Mucosa of stomach (tissue), 1 donor: ENCODE measurements at regions not wholly inside any gene's neighbourhood (a gene's known extent, or its start where the extent isn't known, plus 50 kb on each side); places are given as distances from the start of the nearest gene placed in this dataset.

Source experiments
- H3K27me3 ChIP-seq: one replicate; pipeline ENCODE4 v1.7.0; 2013; ENCODE audit warnings: mild to moderate bottlenecking, low read length; ENCODE audit not compliant: control insufficient read depth, insufficient read depth
- H3K36me3 ChIP-seq: one replicate; pipeline ENCODE4 v1.7.0; 2013; ENCODE audit warnings: low read length; ENCODE audit not compliant: control insufficient read depth, insufficient read depth
- H3K4me1 ChIP-seq: one replicate; pipeline ENCODE4 v1.7.0; 2013; ENCODE audit warnings: mild to moderate bottlenecking, low read length; ENCODE audit not compliant: control insufficient read depth, insufficient read depth
- H3K4me3 ChIP-seq: one replicate; pipeline ENCODE4 v1.7.0; 2013; ENCODE audit warnings: low read length
- H3K9ac ChIP-seq: one replicate; pipeline ENCODE4 v1.7.0; 2013; ENCODE audit warnings: mild to moderate bottlenecking, low read length, moderate library complexity
- H3K9me3 ChIP-seq: one replicate; pipeline ENCODE4 v1.7.0; 2013; ENCODE audit warnings: mild to moderate bottlenecking, low read length, moderate library complexity; ENCODE audit not compliant: control insufficient read depth
- donor health status: Pancreatic carcinoma.

- H3K4me3 ChIP-seq: no peak overlapping the region
- H3K36me3 ChIP-seq: no peaks in the 10 kb centered on the region
- H3K4me1 ChIP-seq: no peaks in the 10 kb centered on the region
- no peaks in the 10 kb centered on the region for H3K27me3 ChIP-seq
- no peak overlapping the region for H3K9ac ChIP-seq
- no peaks in the 10 kb centered on the region for H3K9me3 ChIP-seq
These were observed 106.2 kb downstream of the CYRIA start for GRCh38 chr2:16559278-16560067.

GRCh38 chr2:16554060-16554583 lies 111.5 kb downstream of the CYRIA start:
- Histone ChIP-seq H3K9ac (no peak overlapping the region), H3K4me3 (no peak overlapping the region), H3K27me3 (no peaks in the 10 kb centered on the region), H3K36me3 (no peaks in the 10 kb centered on the region), H3K9me3 (no peaks in the 10 kb centered on the region), H3K4me1 (no peaks in the 10 kb centered on the region)

- Histone ChIP-seq H3K27me3 (no peaks in the 10 kb centered on the region), H3K4me1 (no peaks in the 10 kb centered on the region), H3K9ac (no peak overlapping the region), H3K4me3 (no peak overlapping the region), H3K9me3 (no peaks in the 10 kb centered on the region), H3K36me3 (no peaks in the 10 kb centered on the region)
These were observed 112.4 kb downstream of the CYRIA start for GRCh38 chr2:16553226-16553625.

GRCh38 chr2:16552202-16552601 lies 113.4 kb downstream of the CYRIA start:
- no peaks in the 10 kb centered on the region for H3K27me3 ChIP-seq
- no peak overlapping the region for H3K9ac ChIP-seq
- H3K4me3 ChIP-seq: no peak overlapping the region
- no peaks in the 10 kb centered on the region for H3K36me3 ChIP-seq
- no peaks in the 10 kb centered on the region for H3K4me1 ChIP-seq
- H3K9me3 ChIP-seq: no peaks in the 10 kb centered on the region

GRCh38 chr2:16548036-16548435 lies 117.6 kb downstream of the CYRIA start:
- Histone ChIP-seq H3K36me3 (no peaks in the 10 kb centered on the region), H3K4me1 (no peaks in the 10 kb centered on the region), H3K27me3 (no peaks in the 10 kb centered on the region), H3K9ac (no peak overlapping the region), H3K4me3 (no peak overlapping the region), H3K9me3 (no peaks in the 10 kb centered on the region)

GRCh38 chr2:16546128-16546754 lies 119.4 kb downstream of the CYRIA start:
- Histone ChIP-seq H3K36me3 (no peaks in the 10 kb centered on the region), H3K4me1 (no peaks in the 10 kb centered on the region), H3K9me3 (no peaks in the 10 kb centered on the region), H3K27me3 (no peaks in the 10 kb centered on the region), H3K9ac (no peak overlapping the region), H3K4me3 (no peak overlapping the region)

- Histone ChIP-seq H3K36me3 (no peaks in the 10 kb centered on the region), H3K4me1 (no peaks in the 10 kb centered on the region), H3K9me3 (no peaks in the 10 kb centered on the region), H3K4me3 (no peak overlapping the region), H3K9ac (no peak overlapping the region), H3K27me3 (no peaks in the 10 kb centered on the region)
These were observed 126.9 kb downstream of the CYRIA start for GRCh38 chr2:16538707-16539106.

GRCh38 chr2:16537347-16537746 lies 128.3 kb downstream of the CYRIA start:
- no peaks in the 10 kb centered on the region for H3K4me1 ChIP-seq
- H3K9me3 ChIP-seq: no peaks in the 10 kb centered on the region
- no peak overlapping the region for H3K4me3 ChIP-seq
- no peaks in the 10 kb centered on the region for H3K27me3 ChIP-seq
- no peak overlapping the region for H3K9ac ChIP-seq
- no peaks in the 10 kb centered on the region for H3K36me3 ChIP-seq

GRCh38 chr2:16526193-16526592 lies 139.4 kb downstream of the CYRIA start:
- Histone ChIP-seq H3K4me3 (no peak overlapping the region), H3K9me3 (no peaks in the 10 kb centered on the region), H3K36me3 (no peaks in the 10 kb centered on the region), H3K9ac (no peak overlapping the region), H3K27me3 (no peaks in the 10 kb centered on the region), H3K4me1 (no peaks in the 10 kb centered on the region)

- Histone ChIP-seq H3K9ac (no peak overlapping the region), H3K27me3 (no peaks in the 10 kb centered on the region), H3K9me3 (no peaks in the 10 kb centered on the region), H3K4me3 (no peak overlapping the region), H3K36me3 (no peaks in the 10 kb centered on the region), H3K4me1 (no peaks in the 10 kb centered on the region)
These were observed 140.3 kb downstream of the CYRIA start for GRCh38 chr2:16525265-16525887.

- H3K9ac ChIP-seq: no peak overlapping the region
- H3K27me3 ChIP-seq: no peaks in the 10 kb centered on the region
- no peaks in the 10 kb centered on the region for H3K9me3 ChIP-seq
- no peaks in the 10 kb centered on the region for H3K36me3 ChIP-seq
- H3K4me3 ChIP-seq: no peak overlapping the region
- no peaks in the 10 kb centered on the region for H3K4me1 ChIP-seq
These were observed 141.9 kb downstream of the CYRIA start for GRCh38 chr2:16523711-16524110.
